K562 (cell line): ENCODE measurements at regions not wholly inside any gene's neighbourhood (a gene's known extent, or its start where the extent isn't known, plus 50 kb on each side); places are given as distances from the start of the nearest gene placed in this dataset.

Experiments
- CHD1 ChIP-seq: fragments of 200-600 bp; sonication (generic); IDR thresholded peaks from one replicate; pipeline ENCODE4 v1.6.1; 2012; ENCODE audit warnings: mild to moderate bottlenecking, moderate library complexity, low read length, inconsistent platforms
- CTCF ChIP-seq, 3 experiments: IDR thresholded peaks in 2 of 3; conservative IDR thresholded peaks in 1 of 3; 2 replicates each; pipeline ENCODE4 v1.5.1; 2011 to 2012; ENCODE audit warnings: low read length in 3 of 3, mild to moderate bottlenecking in 3 of 3, control low read depth in 2 of 3, improper control_type of control experiment in 1 of 3, inconsistent platforms in 1 of 3, low read depth in 1 of 3, mixed read lengths in 1 of 3, moderate library complexity in 1 of 3; ENCODE audit not compliant: insufficient read depth in 2 of 3
- FOXK1 ChIP-seq: sonication (generic); formaldehyde crosslinking; IDR thresholded peaks from 2 replicates; pipeline ENCODE4 v1.8.0; 2022; ENCODE audit warnings: missing genetic modification reagents, mild to moderate bottlenecking, borderline replicate concordance
- NFRKB ChIP-seq: fragments of 450-650 bp; IDR thresholded peaks from 2 replicates; pipeline ENCODE4 v1.6.1; 2016; ENCODE audit warnings: low read depth

DNA sequence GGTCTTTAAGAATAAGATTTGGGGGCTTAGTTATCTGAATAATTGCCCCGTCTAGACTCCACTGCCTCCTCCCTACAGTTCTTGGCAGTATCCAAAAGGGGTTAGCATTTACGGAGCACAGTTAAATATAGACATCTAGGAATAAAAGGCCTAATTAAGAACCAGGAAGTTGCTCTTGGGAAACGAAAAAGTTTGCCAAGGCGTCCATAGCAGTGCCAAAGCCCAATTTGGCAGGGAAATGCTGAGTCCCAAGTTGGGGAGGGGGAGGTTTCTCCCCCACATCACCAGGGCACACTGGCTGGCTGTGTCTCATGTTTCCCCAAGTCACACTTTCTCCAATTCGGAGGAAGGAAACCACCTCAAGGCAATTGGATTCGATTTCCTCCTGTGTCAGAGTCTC is 338.7 kb downstream of the FBXW7 start:
- TF ChIP-seq CHD1 = no peak
- TF ChIP-seq FOXK1 = no peak
- no peak for TF ChIP-seq CTCF (IDR thresholded peaks at IDR 0.05 in 2 of 3, conservative IDR thresholded peaks at IDR 0.05 in 1 of 3; ENCODE audit: insufficient read depth in 2 of 3, low read depth in 1 of 3, low read length in 3 of 3)
- no peak for TF ChIP-seq NFRKB
